Neuron (in vitro differentiated cells): ENCODE measurements at regions not wholly inside any gene's neighbourhood (a gene's known extent, or its start where the extent isn't known, plus 50 kb on each side); places are given as distances from the start of the nearest gene placed in this dataset.

Experiments used
- H2AFZ ChIP-seq: one replicate; pipeline ENCODE4 v1.6.1; 2013; ENCODE audit warnings: low read depth, mild to moderate bottlenecking, inconsistent platforms, low read length, moderate library complexity
- H3K27me3 ChIP-seq: one replicate; pipeline ENCODE4 v1.6.1; 2013; ENCODE audit warnings: low read length; ENCODE audit not compliant: insufficient read depth
- H3K36me3 ChIP-seq: one replicate; pipeline ENCODE4 v1.6.1; 2013; ENCODE audit warnings: low read length; ENCODE audit not compliant: insufficient read depth
- H3K4me1 ChIP-seq: one replicate; pipeline ENCODE4 v1.6.1; 2013; ENCODE audit warnings: low read length; ENCODE audit not compliant: insufficient read depth
- H3K4me3 ChIP-seq: 2 replicates; pipeline ENCODE4 v1.5.1; 2013; ENCODE audit warnings: mild to moderate bottlenecking, low read length, moderate library complexity
- H3K9me3 ChIP-seq: one replicate; pipeline ENCODE4 v1.6.1; 2013; ENCODE audit warnings: low read length

DNA sequence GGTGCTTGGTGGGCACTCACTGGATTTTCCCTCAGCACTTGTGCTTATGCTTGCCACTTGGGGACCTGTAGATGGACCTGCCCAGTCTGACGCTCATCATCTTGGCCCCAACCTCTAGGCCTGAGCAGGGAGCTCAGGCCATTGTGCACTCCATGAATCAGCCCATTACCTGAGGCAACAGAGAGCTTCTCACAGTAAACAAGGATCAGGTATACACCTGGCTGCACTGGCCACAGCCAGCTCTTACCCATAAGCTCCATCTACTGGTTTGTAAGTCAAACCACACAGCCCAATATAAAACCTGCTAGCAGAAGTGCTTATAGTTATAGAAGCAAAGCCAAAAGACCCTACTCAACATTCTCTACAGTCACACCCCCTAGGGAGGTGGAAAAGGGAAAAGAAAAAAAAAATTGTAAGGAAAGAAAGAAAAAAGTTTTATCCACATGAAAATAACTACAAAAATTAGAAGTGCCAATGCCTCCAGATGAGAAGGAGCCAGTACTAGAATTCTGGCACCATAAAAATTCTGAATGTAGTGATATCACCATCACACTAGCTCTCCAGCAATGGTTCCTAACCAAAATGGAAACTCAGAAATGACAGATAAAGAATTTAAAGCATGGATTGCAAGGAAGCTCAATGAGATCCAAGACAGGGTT, 87.8 kb upstream of the CDH5 start:
- Histone ChIP-seq H3K4me3 (no peak overlapping the region), H3K36me3 (no peaks in the 10 kb centered on the region), H3K27me3 (no peaks in the 10 kb centered on the region), H3K4me1 (no peaks in the 10 kb centered on the region), H3K9me3 (no peaks in the 10 kb centered on the region), H2AFZ (no peak overlapping the region)

DNA sequence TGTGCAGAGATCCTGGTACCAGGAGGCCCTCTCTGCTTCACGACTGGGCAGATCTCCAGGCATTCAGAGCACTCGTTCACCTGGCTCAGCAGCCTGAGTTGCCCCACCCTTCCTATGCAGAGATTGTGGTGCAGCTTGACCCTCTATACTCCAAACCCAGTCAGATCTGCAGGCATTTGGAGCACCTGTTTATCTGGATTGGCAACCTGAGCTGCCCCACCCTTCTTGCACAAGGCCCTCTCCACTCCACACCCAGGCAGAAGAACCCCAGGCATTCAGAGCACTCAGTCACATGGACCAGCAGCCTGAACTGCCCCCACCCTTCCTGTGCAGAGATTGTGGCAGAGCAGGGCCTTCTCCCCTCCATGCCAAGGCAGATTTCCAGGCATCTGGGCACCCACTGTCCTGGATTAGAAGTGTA, 88.4 kb upstream of the CDH5 start:
- Histone ChIP-seq H3K4me3 (no peak overlapping the region), H3K27me3 (no peaks in the 10 kb centered on the region), H2AFZ (no peak overlapping the region), H3K9me3 (no peaks in the 10 kb centered on the region), H3K4me1 (no peaks in the 10 kb centered on the region), H3K36me3 (no peaks in the 10 kb centered on the region)

DNA sequence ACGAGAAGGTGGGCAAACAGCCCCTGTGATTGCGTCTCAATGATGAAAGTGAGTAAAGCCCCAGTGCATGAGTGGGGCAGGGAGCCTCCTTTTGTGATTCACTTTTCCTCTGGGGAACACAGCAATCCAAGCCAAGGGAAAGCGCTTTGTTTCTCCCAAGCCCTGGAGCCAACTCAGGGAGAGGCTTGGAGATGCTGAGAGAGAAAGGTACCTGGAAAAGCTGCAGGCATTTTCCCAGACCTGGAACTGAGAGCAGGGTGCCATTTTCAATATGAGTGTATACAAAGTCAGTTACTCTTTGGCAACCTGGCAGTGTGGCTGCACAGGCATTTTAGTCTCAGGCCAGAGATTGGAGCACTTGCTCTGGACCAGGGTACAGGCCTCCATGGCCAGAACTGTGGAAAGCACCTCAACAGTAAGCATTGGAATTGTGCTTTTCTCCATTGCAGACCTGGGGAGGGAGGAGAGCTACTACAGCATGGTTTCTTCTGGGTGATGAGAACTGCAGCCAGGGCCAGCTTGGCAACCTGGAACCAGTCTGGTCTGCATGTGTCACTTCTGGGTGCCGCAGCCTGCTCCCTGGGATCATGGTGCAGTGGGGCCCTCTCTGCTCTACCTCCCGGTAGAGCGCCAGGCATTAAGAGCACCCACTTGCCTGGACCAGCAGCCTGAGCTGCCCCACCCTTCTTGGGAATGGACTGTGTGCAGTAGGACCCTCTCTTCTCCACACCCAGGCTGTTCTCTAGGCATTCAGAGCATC, 89.0 kb upstream of the CDH5 start:
- Histone ChIP-seq H3K27me3 (no peaks in the 10 kb centered on the region), H3K4me3 (no peak overlapping the region), H3K4me1 (no peaks in the 10 kb centered on the region), H2AFZ (no peak overlapping the region), H3K36me3 (no peaks in the 10 kb centered on the region), H3K9me3 (no peaks in the 10 kb centered on the region)

DNA sequence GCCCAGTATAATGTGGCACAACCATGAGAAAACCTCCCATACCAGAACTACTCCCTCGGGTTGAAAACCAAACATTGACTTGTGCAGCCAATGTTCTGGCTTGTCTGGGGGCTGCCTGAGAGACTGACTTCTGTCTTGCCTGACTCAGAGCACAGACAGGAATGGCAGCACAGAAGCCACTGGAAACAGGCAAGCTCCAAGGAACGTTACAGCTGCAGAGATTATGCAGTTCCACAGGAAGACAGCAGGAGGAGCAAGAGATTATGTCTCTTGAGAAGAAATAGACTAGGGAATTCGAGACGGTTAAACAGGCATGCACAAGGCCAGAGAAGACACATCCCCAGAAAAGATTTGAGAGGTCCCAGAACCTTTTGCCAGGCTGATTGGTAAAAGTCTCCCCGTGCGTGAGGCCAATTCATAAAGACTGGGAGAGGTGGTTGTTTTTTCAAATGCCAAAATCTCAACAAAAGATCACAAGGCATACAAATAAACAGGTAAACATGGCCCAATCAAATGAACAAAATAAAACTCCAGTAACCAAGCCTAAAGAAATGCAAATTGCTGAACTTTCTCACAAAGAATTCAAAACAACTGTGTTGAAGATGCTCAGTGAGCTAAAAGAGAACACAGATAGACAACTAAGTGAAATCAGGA, 90.6 kb upstream of the CDH5 start:
- H2AFZ ChIP-seq = no peak overlapping the region
- no peaks in the 10 kb centered on the region for H3K27me3 ChIP-seq
- H3K36me3 ChIP-seq = no peaks in the 10 kb centered on the region
- no peak overlapping the region for H3K4me3 ChIP-seq
- H3K4me1 ChIP-seq = no peaks in the 10 kb centered on the region
- H3K9me3 ChIP-seq = no peaks in the 10 kb centered on the region

DNA sequence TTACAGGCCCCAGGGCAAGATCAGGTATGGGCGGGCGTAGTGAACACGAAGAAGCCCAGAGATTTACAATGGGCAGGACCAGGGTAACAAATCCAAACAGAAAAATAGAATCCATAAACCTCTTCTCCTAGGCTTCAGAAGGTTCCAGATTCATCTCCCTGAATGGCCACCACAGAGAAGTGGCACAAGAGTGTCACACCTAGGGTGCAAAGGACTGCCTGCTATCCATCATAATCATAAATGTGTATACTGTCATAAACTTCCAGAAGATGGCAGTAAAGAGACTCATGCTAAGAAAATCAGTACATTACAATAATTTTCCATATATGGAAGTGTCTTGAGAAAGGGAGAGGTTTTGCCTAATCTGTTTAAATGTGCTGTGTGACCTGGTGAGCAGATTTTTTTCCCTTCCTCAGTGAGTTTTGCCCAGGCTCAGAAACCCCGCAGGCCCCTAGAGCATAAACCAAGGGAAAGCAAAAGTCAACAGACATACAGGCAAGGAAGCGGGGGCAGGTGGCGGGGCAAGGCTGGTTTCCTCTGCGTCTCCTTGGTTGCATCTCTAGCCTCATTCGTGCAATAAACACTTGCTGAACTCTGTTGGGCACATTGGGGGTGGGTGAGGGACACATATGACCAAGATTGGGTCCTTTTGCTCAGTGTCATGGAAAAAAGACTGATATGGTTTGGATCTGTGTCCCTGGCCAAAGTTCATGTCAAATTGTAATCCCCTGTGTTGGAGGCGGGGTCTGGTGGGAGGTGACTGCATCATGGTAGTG, 92.0 kb upstream of the CDH5 start:
- Histone ChIP-seq H2AFZ (no peak overlapping the region), H3K36me3 (no peaks in the 10 kb centered on the region), H3K9me3 (no peaks in the 10 kb centered on the region), H3K4me3 (no peak overlapping the region), H3K4me1 (no peaks in the 10 kb centered on the region), H3K27me3 (no peaks in the 10 kb centered on the region)

DNA sequence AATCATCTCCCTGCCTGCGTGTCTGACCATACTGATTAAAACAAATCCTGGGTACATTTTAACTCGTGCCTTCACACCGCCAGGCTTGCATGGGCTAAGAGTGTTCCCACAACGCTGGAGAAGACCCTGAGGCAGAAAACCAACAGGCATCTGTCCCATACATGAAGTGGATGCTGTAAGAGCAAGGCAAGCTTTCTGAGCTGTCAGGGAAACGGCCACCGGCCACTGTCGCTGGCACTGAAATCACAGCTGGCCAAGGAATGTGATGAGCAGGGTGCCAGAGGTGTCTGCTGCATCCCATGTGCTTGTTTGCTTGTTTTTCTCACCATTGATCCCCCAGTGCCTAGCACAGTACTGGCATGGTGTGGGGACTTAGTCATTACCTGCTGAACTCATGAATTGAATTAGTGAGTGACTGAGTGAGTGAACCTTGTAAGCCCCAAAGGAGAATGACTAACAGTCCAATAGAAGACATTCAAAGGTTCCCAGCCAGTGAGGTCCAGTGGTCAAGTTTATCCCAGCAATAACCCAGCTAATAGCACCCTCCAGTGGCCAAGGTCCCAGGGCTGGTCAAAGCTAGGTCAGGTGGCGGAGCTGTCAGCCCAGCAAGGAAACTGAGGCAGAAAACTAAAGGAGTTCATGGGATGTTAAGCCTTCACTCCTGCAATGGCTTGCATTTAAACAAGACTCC, 92.7 kb upstream of the CDH5 start:
- no peak overlapping the region for H2AFZ ChIP-seq
- H3K9me3 ChIP-seq = no peaks in the 10 kb centered on the region
- no peaks in the 10 kb centered on the region for H3K36me3 ChIP-seq
- H3K4me1 ChIP-seq = no peaks in the 10 kb centered on the region
- no peak overlapping the region for H3K4me3 ChIP-seq
- peaks cover 3% of the 10 kb centered on the region for H3K27me3 ChIP-seq

DNA sequence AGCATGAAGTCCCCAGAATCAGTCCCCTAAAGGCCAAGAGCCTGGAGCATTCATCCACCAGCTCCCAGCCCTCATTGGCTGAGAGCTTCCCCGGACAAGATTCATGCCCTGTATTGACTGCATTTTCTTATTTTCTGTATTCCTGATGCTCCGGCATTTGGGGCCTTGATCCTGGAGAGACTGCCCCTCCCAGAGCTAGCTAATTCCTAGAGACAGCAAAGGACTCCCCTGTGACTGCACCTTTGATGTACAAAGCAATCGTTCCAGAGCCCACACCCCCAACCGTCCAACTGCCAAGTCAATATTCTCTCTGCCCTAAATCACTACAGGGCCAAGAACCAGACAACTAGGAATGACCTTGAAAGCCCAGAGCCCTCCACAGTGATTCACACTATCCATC, 93.4 kb upstream of the CDH5 start:
- Histone ChIP-seq H3K4me3 (no peak overlapping the region), H2AFZ (no peak overlapping the region), H3K27me3 (peaks cover 6% of the 10 kb centered on the region), H3K9me3 (no peaks in the 10 kb centered on the region), H3K4me1 (no peaks in the 10 kb centered on the region), H3K36me3 (no peaks in the 10 kb centered on the region)

DNA sequence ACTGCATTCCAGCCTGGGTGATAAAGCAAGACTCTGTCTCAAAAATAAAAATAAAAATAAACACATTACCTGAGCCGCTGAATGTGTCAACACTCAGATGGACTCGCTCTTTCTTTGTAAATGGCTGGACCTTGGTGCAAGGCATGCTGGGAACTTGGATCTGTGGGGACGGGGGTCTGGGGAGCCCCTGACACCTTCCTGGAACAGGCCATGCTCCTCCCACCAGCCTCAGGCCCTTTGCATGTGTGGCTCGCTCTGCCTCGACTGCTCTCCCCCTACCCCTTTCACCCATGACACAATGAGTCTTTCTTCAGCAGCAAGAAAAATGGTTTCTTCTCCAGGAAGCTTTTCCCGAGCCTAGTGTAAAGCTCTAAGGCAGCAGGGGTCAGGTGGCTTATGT, 94.0 kb upstream of the CDH5 start:
- Histone ChIP-seq H2AFZ (no peak overlapping the region), H3K4me1 (no peaks in the 10 kb centered on the region), H3K27me3 (peaks cover 7% of the 10 kb centered on the region), H3K4me3 (no peak overlapping the region), H3K36me3 (no peaks in the 10 kb centered on the region), H3K9me3 (no peaks in the 10 kb centered on the region)

DNA sequence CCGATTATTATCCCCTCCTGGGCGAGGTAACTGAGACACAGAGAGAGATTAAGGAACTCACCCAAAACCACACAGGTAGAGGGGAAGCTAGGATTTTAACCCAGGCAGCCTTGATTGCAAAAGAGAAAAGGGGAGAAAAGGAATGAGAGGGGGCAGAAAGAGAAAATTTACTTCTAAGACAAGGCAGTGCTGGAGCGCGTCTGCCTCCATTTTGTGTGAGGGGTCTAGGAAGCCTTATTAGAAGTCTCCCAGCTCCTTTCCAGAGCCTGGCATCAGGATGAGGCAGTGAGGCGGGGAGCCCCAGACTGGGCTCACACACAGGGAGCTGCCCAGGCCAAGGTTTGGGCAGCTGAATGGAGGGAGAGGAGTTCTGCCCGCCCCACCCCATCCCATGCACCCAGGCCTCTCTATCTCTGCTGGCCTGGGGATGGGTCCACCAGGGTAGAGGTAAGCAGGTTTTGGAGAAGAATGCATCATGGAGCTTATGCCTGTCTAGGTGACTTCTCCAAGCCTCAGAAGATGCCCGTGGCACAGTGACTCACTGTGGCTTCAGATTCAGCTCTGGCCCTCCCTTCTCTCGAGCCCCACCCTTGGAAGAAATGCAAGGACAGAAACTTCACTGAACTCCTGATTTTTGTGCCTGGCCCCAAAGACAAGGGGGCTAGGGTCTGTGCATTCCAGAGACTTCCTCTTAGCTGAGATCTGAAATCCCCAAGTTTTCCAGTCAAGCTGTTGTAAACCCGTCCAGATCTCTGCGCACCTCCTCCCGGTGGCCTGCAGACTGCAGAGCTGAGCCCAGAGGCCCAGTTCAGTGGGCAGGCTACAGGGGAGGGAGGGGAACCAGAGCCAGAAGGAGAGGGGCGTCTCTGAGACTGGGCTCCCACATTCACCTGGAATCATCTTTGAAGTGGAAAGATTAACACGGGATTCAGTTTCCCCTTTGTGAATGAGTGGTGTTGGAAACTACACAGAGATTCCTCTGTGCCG, 95.1 kb upstream of the CDH5 start:
- Histone ChIP-seq H3K4me1 (no peaks in the 10 kb centered on the region), H3K9me3 (no peaks in the 10 kb centered on the region), H3K36me3 (no peaks in the 10 kb centered on the region), H3K4me3 (no peak overlapping the region), H2AFZ (no peak overlapping the region), H3K27me3 (peaks cover 14% of the 10 kb centered on the region)

DNA sequence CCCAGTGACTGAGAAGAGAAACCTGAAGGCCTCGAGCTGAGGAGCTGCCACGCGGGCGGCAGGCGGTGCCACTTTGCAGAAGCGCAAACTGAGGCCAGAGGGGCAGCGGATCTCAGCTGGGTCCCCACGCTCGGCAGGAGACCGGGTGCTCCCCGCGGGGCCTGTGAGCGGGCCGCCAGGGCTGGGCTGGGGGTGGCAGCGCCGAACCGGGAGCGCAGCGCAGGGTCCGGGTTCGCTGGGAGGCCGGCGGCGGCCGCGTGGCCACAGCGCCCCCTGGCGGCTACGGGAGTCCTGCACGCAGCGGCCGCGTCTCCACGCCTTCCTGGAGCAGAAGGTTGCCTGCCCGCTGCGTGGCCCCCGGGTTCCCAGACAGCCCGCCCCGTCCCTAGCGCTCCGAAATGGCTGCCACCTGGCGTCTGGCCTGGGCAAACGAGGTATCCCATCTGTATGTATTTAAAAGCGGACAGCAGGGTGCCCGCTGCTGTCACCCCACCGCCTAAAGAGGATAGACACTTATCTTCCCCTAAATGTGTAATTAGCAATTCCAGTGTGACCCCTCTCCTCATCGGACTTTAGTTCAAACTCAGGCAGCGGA, 96.1 kb upstream of the CDH5 start:
- no peaks in the 10 kb centered on the region for H3K9me3 ChIP-seq

DNA sequence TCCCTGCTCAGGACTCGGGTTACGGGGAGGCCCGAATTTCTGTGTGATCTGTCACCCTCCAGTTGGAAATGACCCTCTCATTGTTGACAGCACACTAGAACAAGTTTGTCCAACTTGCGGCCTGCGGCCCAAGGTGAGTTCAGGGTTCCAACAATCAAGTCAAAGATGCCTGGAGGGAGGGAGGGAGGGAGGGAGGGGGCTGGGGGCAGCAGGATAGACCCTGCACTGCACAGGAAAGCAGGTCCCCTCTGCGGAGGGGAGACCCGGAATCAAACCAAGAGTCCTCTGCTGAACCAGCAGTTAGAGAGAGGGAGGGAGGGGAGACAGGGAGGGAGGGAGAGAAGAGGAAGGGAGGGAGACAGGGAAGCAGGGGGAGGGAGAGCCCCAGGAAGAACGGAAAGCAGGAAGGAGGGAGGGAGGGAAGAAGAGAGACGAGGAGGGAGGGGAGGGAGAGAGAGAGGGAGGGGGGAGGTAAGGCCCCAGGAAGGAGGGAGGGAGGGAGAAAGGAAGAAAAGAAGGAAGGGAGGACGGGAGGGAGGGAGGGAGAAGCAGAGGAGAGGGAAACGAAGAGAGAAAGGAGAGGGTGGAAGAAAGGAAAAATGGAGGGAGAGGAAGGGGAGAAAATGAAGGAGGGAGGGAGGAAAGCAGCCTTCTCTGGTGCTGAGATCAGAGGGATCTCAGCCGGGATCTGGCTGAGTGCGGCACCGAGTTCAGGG, 96.7 kb upstream of the CDH5 start:
- no peak overlapping the region for H3K4me3 ChIP-seq

More for the DNA sequence above, 96.1 kb upstream of the CDH5 start:
- Histone ChIP-seq H3K27me3 (peaks cover 14% of the 10 kb centered on the region), H3K4me3 (no peak overlapping the region), H2AFZ (no peak overlapping the region), H3K4me1 (no peaks in the 10 kb centered on the region), H3K36me3 (no peaks in the 10 kb centered on the region)

More for the DNA sequence above, 96.7 kb upstream of the CDH5 start:
- no peaks in the 10 kb centered on the region for H3K36me3 ChIP-seq
- no peaks in the 10 kb centered on the region for H3K4me1 ChIP-seq
- H3K27me3 ChIP-seq = peaks cover 14% of the 10 kb centered on the region
- H2AFZ ChIP-seq = no peak overlapping the region
- no peaks in the 10 kb centered on the region for H3K9me3 ChIP-seq
